ENCODE measurements at regions not wholly inside any gene's neighbourhood (a gene's known extent, or its start where the extent isn't known, plus 50 kb on each side); places are given as distances from the start of the nearest gene placed in this dataset.

DNA sequence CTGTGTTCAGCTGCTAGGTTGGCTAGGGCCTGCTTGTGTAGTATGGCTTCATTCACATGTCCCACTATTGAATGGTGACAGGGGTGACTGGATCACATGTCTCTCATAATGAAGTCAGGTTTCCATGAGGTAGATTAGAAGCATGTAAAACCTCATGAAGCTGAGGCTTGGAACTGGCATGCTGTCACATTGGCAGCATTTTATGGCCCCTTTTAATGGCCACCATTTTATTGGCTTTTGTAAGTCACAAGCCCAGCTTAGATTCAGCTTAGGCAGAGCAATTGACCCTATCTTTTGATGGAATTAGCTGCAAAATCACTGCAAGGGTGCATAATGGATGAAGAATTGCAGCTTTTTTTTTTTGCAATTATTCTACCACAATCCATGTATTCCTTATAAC is 583.5 kb downstream of the MED13L start:
- TF ChIP-seq TCF12 (IDR thresholded peaks at IDR 0.05) (no peak), SIN3A (IDR thresholded peaks at IDR 0.05; ENCODE audit: borderline replicate concordance, low read depth, low read length) (no peak)
- TF ChIP-seq, protein P1, sequence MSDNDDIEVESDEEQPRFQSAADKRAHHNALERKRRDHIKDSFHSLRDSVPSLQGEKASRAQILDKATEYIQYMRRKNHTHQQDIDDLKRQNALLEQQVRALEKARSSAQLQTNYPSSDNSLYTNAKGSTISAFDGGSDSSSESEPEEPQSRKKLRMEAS (IDR thresholded peaks at IDR 0.05; ENCODE audit: low read depth): no peak
- POLR2A ChIA-PET: no interaction called here

DNA sequence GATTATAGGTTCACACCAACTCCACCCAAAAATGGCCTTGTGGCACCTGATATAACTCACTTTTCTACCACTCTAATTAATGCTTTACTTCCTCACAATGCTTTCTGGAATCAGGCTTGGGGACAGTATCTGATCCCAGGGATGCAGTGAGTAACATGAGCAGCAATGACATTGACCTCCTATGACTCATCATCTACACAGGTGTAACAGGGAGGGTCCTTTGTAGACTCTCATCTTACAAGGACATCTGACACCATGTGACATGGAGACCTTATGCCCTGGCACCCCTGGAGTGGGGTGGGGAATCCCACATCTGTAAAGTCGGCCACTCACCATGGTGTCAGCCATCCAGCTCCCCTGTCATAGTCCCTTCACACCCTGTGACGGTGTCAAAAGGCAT is 586.4 kb downstream of the MED13L start:
- Histone ChIP-seq H3K27me3 (ENCODE audit: insufficient read depth) (no peaks in the 10 kb centered on the region), H3K4me3 (ENCODE audit: low read depth in 2 of 2, low read length in 1 of 2) (no peak overlapping the region), H3K9me3 (no peaks in the 10 kb centered on the region), H3K9me2 (no peaks in the 10 kb centered on the region), H3K27ac (ENCODE audit: low read depth in 2 of 2, low read length in 1 of 2) (no peak overlapping the region), H3K36me3 (replicated peaks in 1 of 2; ENCODE audit: control insufficient read depth in 1 of 2, insufficient read depth in 2 of 2, low read length in 1 of 2) (no peaks in the 10 kb centered on the region), H3K4me2 (no peak overlapping the region), H3K4me1 (ENCODE audit: control insufficient read depth in 1 of 2, insufficient read depth in 2 of 2, low read depth in 1 of 2, low read length in 1 of 2) (no peaks in the 10 kb centered on the region), H4K20me1 (ENCODE audit: insufficient read depth) (no peaks in the 10 kb centered on the region), H3K79me2 (ENCODE audit: insufficient read depth) (no peaks in the 10 kb centered on the region), H3K9ac (no peak overlapping the region), H2AFZ (ENCODE audit: low read depth) (no peak overlapping the region), H3F3A (replicated peaks; ENCODE audit: insufficient read depth) (no peaks in the 10 kb centered on the region)
- DNase-seq: no peak
- 7% methylated on average over 2 of the region's 2 CpGs for WGBS (ENCODE audit: low lambda C conversion rate)
- CTCF ChIA-PET: no interaction called here
- POLR2A ChIA-PET: no interaction called here
- TF ChIP-seq GATA2 (CRISPR knock-in tag; IDR thresholded peaks at IDR 0.05): no peak
- no peak for TF ChIP-seq FOXJ3 (CRISPR knock-in tag; IDR thresholded peaks at IDR 0.05)
- no peak for TF ChIP-seq NFIC (IDR thresholded peaks at IDR 0.05; ENCODE audit: borderline replicate concordance)
- no peak for TF ChIP-seq RFX5 (IDR thresholded peaks at IDR 0.05; ENCODE audit: low read length)
- no peak for TF ChIP-seq EZH2phosphoT487 (IDR thresholded peaks at IDR 0.05; ENCODE audit: borderline replicate concordance, low read depth)
- TF ChIP-seq, protein P2, sequence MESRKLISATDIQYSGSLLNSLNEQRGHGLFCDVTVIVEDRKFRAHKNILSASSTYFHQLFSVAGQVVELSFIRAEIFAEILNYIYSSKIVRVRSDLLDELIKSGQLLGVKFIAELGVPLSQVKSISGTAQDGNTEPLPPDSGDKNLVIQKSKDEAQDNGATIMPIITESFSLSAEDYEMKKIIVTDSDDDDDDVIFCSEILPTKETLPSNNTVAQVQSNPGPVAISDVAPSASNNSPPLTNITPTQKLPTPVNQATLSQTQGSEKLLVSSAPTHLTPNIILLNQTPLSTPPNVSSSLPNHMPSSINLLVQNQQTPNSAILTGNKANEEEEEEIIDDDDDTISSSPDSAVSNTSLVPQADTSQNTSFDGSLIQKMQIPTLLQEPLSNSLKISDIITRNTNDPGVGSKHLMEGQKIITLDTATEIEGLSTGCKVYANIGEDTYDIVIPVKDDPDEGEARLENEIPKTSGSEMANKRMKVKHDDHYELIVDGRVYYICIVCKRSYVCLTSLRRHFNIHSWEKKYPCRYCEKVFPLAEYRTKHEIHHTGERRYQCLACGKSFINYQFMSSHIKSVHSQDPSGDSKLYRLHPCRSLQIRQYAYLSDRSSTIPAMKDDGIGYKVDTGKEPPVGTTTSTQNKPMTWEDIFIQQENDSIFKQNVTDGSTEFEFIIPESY (IDR thresholded peaks at IDR 0.05; ENCODE audit: borderline replicate concordance, low read depth): no peak
- no peak for TF ChIP-seq MXI1 (IDR thresholded peaks at IDR 0.05; ENCODE audit: low read depth, low read length)
- TF ChIP-seq TAF1 (IDR thresholded peaks at IDR 0.05; ENCODE audit: borderline replicate concordance, low read depth, low read length): no peak
- TF ChIP-seq NRF1 (IDR thresholded peaks at IDR 0.05; ENCODE audit: low read depth, low read length): no peak
- no peak for TF ChIP-seq FOXM1 (IDR thresholded peaks at IDR 0.05; ENCODE audit: low read depth)
- no peak for TF ChIP-seq JUND (IDR thresholded peaks at IDR 0.05)
- TF ChIP-seq, protein P1 (IDR thresholded peaks at IDR 0.05; ENCODE audit: low read depth): no peak
- TF ChIP-seq, protein P3, sequence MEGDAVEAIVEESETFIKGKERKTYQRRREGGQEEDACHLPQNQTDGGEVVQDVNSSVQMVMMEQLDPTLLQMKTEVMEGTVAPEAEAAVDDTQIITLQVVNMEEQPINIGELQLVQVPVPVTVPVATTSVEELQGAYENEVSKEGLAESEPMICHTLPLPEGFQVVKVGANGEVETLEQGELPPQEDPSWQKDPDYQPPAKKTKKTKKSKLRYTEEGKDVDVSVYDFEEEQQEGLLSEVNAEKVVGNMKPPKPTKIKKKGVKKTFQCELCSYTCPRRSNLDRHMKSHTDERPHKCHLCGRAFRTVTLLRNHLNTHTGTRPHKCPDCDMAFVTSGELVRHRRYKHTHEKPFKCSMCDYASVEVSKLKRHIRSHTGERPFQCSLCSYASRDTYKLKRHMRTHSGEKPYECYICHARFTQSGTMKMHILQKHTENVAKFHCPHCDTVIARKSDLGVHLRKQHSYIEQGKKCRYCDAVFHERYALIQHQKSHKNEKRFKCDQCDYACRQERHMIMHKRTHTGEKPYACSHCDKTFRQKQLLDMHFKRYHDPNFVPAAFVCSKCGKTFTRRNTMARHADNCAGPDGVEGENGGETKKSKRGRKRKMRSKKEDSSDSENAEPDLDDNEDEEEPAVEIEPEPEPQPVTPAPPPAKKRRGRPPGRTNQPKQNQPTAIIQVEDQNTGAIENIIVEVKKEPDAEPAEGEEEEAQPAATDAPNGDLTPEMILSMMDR (IDR thresholded peaks at IDR 0.05): no peak
- TF ChIP-seq SIN3A (IDR thresholded peaks at IDR 0.05; ENCODE audit: borderline replicate concordance, low read depth, low read length): no peak
- TF ChIP-seq RXRA (IDR thresholded peaks at IDR 0.05; ENCODE audit: borderline replicate concordance, low read depth): no peak

More for the DNA sequence above, 583.5 kb downstream of the MED13L start:
- Histone ChIP-seq H4K20me1 (ENCODE audit: insufficient read depth) (no peaks in the 10 kb centered on the region), H3K79me2 (ENCODE audit: insufficient read depth) (no peaks in the 10 kb centered on the region), H3K9ac (no peak overlapping the region), H3K4me3 (ENCODE audit: low read depth in 2 of 2, low read length in 1 of 2) (no peak overlapping the region), H3K36me3 (replicated peaks in 1 of 2; ENCODE audit: control insufficient read depth in 1 of 2, insufficient read depth in 2 of 2, low read length in 1 of 2) (no peaks in the 10 kb centered on the region), H3K4me1 (ENCODE audit: control insufficient read depth in 1 of 2, insufficient read depth in 2 of 2, low read depth in 1 of 2, low read length in 1 of 2) (no peaks in the 10 kb centered on the region), H3K27me3 (ENCODE audit: insufficient read depth) (no peaks in the 10 kb centered on the region), H3F3A (replicated peaks; ENCODE audit: insufficient read depth) (no peaks in the 10 kb centered on the region), H3K9me3 (no peaks in the 10 kb centered on the region), H3K27ac (ENCODE audit: low read depth in 2 of 2, low read length in 1 of 2) (no peak overlapping the region), H3K9me2 (no peaks in the 10 kb centered on the region), H2AFZ (ENCODE audit: low read depth) (no peak overlapping the region), H3K4me2 (no peak overlapping the region)
- DNase-seq: no peak
- CTCF ChIA-PET: interaction anchor here (1.0 kb wide), 1 partner anchor 15 kb away, joined by 4 read pairs; no protein-coding TSS in a partner anchor

Data from SK-N-SH (cell line).